ENCODE measurements at regions not wholly inside any gene's neighbourhood (a gene's known extent, or its start where the extent isn't known, plus 50 kb on each side); places are given as distances from the start of the nearest gene placed in this dataset.

- in situ Hi-C loops (cut with HindIII; ENCODE audit: low sequenced_read_pairs): no loop called here
- DNase-seq (ENCODE audit: low read depth, low spot score): no peak
- no peak for TF ChIP-seq CTCF (IDR thresholded peaks at IDR 0.05; ENCODE audit: low read depth, low read length)
- no peak overlapping the region for H3K4me3 ChIP-seq (ENCODE audit: low read depth, low read length)
These were observed 197.9 kb downstream of the OTOR start for GRCh38 chr20:16946097-16946496.

GRCh38 chr20:16947479-16947878 lies 199.3 kb downstream of the OTOR start:
- TF ChIP-seq CTCF (IDR thresholded peaks at IDR 0.05; ENCODE audit: low read depth, low read length): no peak
- in situ Hi-C loops (cut with HindIII; ENCODE audit: low sequenced_read_pairs): no loop called here
- no peak overlapping the region for H3K4me3 ChIP-seq (ENCODE audit: low read depth, low read length)
- no peak for DNase-seq (ENCODE audit: low read depth, low spot score)

GRCh38 chr20:16951876-16952275 lies 203.7 kb downstream of the OTOR start:
- in situ Hi-C loops (cut with HindIII; ENCODE audit: low sequenced_read_pairs): no loop called here
- H3K4me3 ChIP-seq (ENCODE audit: low read depth, low read length): no peak overlapping the region
- DNase-seq (ENCODE audit: low read depth, low spot score): no peak
- no peak for TF ChIP-seq CTCF (IDR thresholded peaks at IDR 0.05; ENCODE audit: low read depth, low read length)

GRCh38 chr20:16952965-16953364 lies 204.8 kb downstream of the OTOR start:
- no peak for DNase-seq (ENCODE audit: low read depth, low spot score)
- TF ChIP-seq CTCF (IDR thresholded peaks at IDR 0.05; ENCODE audit: low read depth, low read length): no peak
- H3K4me3 ChIP-seq (ENCODE audit: low read depth, low read length): no peak overlapping the region
- in situ Hi-C loops (cut with HindIII; ENCODE audit: low sequenced_read_pairs): no loop called here

GRCh38 chr20:16953858-16954257 lies 205.7 kb downstream of the OTOR start:
- no peak overlapping the region for H3K4me3 ChIP-seq (ENCODE audit: low read depth, low read length)
- no peak for DNase-seq (ENCODE audit: low read depth, low spot score)
- TF ChIP-seq CTCF (IDR thresholded peaks at IDR 0.05; ENCODE audit: low read depth, low read length): no peak
- in situ Hi-C loops (cut with HindIII; ENCODE audit: low sequenced_read_pairs): no loop called here

GRCh38 chr20:16955462-16955861 lies 207.3 kb downstream of the OTOR start:
- no peak for TF ChIP-seq CTCF (IDR thresholded peaks at IDR 0.05; ENCODE audit: low read depth, low read length)
- in situ Hi-C loops (cut with HindIII; ENCODE audit: low sequenced_read_pairs): no loop called here
- H3K4me3 ChIP-seq (ENCODE audit: low read depth, low read length): no peak overlapping the region
- DNase-seq (ENCODE audit: low read depth, low spot score): no peak

GRCh38 chr20:16955971-16956370 lies 207.8 kb downstream of the OTOR start:
- in situ Hi-C loops (cut with HindIII; ENCODE audit: low sequenced_read_pairs): no loop called here
- DNase-seq (ENCODE audit: low read depth, low spot score): no peak
- TF ChIP-seq CTCF (IDR thresholded peaks at IDR 0.05; ENCODE audit: low read depth, low read length): no peak
- H3K4me3 ChIP-seq (ENCODE audit: low read depth, low read length): no peak overlapping the region
